Ovary (tissue), 3 donors: ENCODE measurements at regions not wholly inside any gene's neighbourhood (a gene's known extent, or its start where the extent isn't known, plus 50 kb on each side); places are given as distances from the start of the nearest gene placed in this dataset.
"Not testable (repeated sequence)": the region's sequence is repeated elsewhere in the genome, so short reads cannot be mapped to it uniquely, and the experiment has no call there.

Experiments
- CTCF ChIP-seq, 3 donors: fragments of 450-650 bp in 2 of 3; fragments of 200-600 bp in 1 of 3; IDR thresholded peaks; one replicate each; pipeline versions ENCODE4 v1.5.1 to v1.8.0; 2016 to 2022; ENCODE audit warnings: antibody characterized with exemption in 3 of 3, mild to moderate bottlenecking in 1 of 3
- EP300 ChIP-seq: sonication (generic); formaldehyde crosslinking; IDR thresholded peaks from one replicate; pipeline ENCODE4 v1.6.1; 2017; ENCODE audit warnings: antibody characterized with exemption
- POLR2A ChIP-seq: fragments of 450-650 bp; IDR thresholded peaks from one replicate; pipeline ENCODE4 v1.6.1; 2017; ENCODE audit warnings: antibody characterized with exemption, mild to moderate bottlenecking, moderate library complexity
- donor health status: DM: no; HTN: no; CAD: no.

DNA sequence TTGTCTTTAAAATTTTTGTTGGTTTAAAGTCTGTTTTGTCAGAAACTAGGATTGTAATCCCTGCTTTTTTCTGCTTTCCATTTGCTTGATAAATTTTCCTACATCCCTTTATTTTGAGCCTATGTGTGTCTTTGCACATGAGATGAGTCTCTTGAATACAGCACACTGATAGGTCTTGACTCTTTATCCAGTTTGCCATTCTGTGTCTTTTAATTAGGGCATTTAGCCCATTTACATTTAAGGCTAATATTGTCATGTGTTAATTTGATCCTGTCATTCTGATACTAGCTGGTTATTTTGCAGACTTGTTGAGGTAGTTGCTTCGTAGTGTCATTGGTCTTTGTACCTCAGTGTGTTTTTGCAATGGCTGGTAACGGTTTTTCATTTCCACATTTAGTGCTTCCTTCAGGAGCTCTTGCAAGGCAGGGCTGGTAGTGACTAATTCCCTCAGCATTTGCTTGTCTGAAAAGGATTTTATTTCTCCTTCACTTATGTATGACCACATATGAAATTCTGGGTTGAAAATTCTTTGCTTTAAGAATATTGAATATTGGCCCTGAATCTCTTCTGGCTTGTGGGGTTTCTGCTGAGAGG is 294.7 kb downstream of the WDR11 start:
- not testable (repeated sequence) for TF ChIP-seq CTCF (IDR thresholded peaks at IDR 0.05); POLR2A; EP300
